NCI-H526 (cell line): ENCODE measurements at regions not wholly inside any gene's neighbourhood (a gene's known extent, or its start where the extent isn't known, plus 50 kb on each side); places are given as distances from the start of the nearest gene placed in this dataset.

ENCODE experiments used
- DNase-seq, 2 experiments: peaks; one replicate each; lab custom pipeline; 2025; lab: John Stamatoyannopoulos, UW

DNA sequence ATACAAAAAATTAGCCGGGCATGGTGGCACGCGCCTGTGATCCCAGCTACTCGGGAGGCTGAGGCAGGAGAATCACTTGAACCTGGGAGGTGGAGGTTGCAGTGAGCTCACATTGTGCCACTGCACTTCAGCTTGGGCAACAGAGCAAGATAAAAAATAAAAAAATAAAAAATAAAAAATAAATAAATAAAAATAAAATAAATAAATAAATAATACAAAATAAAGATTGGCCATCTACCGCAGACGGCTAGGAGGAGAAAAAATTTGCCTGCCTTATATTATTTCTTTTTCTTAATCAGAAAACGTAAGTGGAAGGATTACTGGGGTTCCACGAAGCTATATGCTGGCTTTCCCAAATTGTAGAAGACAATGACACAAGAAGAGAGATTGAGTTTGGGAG, 229.7 kb downstream of the EPHA4 start:
- DNase-seq = no peak

DNA sequence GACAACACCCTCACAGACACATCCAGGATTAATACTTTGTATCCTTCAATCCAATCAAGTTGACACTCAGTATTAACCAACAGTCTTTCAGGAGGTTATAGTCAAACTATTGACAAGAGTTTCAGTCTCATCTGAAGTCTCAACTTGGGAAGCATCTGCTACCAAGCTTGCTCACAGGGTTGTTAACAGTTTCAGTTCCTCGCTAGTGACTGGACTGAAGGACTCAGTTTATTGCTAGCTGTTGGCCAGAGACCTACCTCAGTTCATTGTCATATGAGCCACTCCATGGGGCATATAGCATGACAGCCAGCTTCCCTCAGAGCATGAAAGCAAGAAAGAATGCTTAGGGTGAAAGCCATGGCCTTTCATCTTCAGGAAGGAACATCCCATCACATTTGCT, 228.6 kb downstream of the EPHA4 start:
- DNase-seq = no peak

GRCh38 chr2:221345516-221345915, 226.6 kb downstream of the EPHA4 start:
- no peak for DNase-seq

GRCh38 chr2:221346411-221346810, 225.7 kb downstream of the EPHA4 start:
- DNase-seq = no peak

DNA sequence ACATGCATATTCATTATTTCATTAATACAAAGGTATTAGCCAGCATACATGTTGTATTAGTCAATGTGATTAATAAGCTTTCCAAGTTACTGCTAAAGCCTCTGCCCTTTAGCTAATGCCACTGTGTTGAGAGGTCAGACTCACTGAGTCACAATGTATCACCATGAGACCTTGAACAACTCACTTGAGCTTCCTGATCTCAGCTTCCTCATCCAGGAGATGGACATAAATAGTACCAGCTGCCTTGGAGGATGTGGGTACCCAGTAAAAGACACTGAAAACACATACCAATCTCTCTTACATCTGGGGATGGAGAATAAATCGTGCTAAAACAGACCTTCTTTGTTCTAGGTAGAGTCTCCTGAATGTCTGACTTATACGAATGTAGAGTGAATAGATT, 224.6 kb downstream of the EPHA4 start:
- no peak for DNase-seq

- no peak for DNase-seq
These were observed 221.5 kb downstream of the EPHA4 start for GRCh38 chr2:221350616-221351015.

DNA sequence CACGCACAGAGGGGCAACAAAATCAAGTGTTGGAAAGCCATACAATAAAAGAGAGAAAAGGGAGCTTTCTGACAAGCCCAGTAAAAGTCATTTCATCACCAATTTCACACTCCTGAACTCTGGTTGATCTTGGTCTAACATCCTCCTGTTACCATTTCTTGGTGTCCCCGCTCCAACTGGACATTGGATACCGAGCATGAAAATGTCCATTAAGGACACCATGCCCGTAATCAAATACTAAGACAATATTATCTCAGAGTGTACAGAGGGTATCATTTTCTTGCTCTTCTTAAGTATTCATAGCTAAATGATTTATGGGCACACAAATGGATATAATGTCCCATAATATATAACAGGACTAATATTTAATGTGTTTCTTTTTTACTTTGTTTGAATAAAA, 218.9 kb downstream of the EPHA4 start:
- no peak for DNase-seq

- DNase-seq = no peak
These were observed 211.8 kb downstream of the EPHA4 start for GRCh38 chr2:221360312-221360711.

- no peak for DNase-seq
These were observed 211.4 kb downstream of the EPHA4 start for GRCh38 chr2:221360742-221361141.

- DNase-seq = no peak
These were observed 210.5 kb downstream of the EPHA4 start for GRCh38 chr2:221361633-221362032.

DNA sequence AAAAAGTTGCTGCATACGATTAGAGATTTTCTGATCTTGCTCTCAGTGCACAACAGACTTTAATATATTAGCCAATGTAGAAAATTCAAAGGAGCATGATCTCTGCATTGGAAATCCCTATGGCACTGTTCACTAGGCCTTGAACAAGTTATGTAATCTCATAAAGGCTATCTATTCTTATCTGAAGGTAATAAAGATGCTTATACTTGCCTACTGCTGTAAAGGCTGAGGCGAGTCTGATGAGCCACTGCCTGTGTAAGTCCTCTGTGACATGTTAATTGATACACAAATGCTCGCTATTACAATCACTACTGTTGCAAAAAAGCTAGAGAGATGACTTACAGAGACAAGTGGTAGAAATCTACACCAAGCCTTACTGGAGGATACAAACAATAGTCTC, 207.4 kb downstream of the EPHA4 start:
- DNase-seq = no peak
